G401 (cell line): ENCODE measurements at regions not wholly inside any gene's neighbourhood (a gene's known extent, or its start where the extent isn't known, plus 50 kb on each side); places are given as distances from the start of the nearest gene placed in this dataset.
A peak's percentile ranks its signal among the peaks of the same experiment; 100 is the strongest.
"Not testable (repeated sequence)": the region's sequence is repeated elsewhere in the genome, so short reads cannot be mapped to it uniquely, and the experiment has no call there.

Source experiments
- DNase-seq: peaks from one replicate; pipeline ENCODE4 v3.0.0-alpha.2; 2015; ENCODE audit warnings: low spot score
- in situ Hi-C: cut with HindIII; loops from 2 replicates; pipeline ENCODE4 v1.10.0; 2016; ENCODE audit warnings: low sequenced_read_pairs, mixed read lengths

- in situ Hi-C loops = no loop called here
- DNase-seq = no peak
These were observed 112.2 kb upstream of the RAB18 start for GRCh38 chr10:27391916-27392315.

GRCh38 chr10:27391325-27391724, 112.8 kb upstream of the RAB18 start:
- no peak for DNase-seq
- in situ Hi-C loops = no loop called here

- no peak for DNase-seq
- in situ Hi-C loops = no loop called here
These were observed 113.4 kb upstream of the RAB18 start for GRCh38 chr10:27390681-27391080.

- no peak for DNase-seq
- in situ Hi-C loops = no loop called here
These were observed 115.2 kb upstream of the RAB18 start for GRCh38 chr10:27388761-27389399.

GRCh38 chr10:27383595-27384542, 120.2 kb upstream of the RAB18 start:
- in situ Hi-C loops = no loop called here
- no peak for DNase-seq

GRCh38 chr10:27382176-27382575, 121.9 kb upstream of the RAB18 start:
- in situ Hi-C loops = no loop called here
- no peak for DNase-seq

GRCh38 chr10:27380929-27381358, 123.2 kb upstream of the RAB18 start:
- DNase-seq = no peak
- in situ Hi-C loops = no loop called here

- DNase-seq, in situ Hi-C loops: not testable (repeated sequence)
These were observed 125.1 kb upstream of the RAB18 start for GRCh38 chr10:27379041-27379440.

- in situ Hi-C loops = no loop called here
- DNase-seq = no peak
These were observed 130.4 kb upstream of the RAB18 start for GRCh38 chr10:27373566-27374160.

GRCh38 chr10:27372095-27372494, 131.5 kb upstream of the ACBD5 start:
- in situ Hi-C loops = no loop called here
- no peak for DNase-seq

GRCh38 chr10:27371375-27371774, 130.8 kb upstream of the ACBD5 start:
- in situ Hi-C loops, DNase-seq: not testable (repeated sequence)

- no peak for DNase-seq
These were observed 129.3 kb upstream of the ACBD5 start for GRCh38 chr10:27369880-27370279.

GRCh38 chr10:27368706-27369105, 128.1 kb upstream of the ACBD5 start:
- in situ Hi-C loops = no loop called here
- no peak for DNase-seq

More at GRCh38 chr10:27369880-27370279, 129.3 kb upstream of the ACBD5 start:
- in situ Hi-C loops = no loop called here

- in situ Hi-C loops = no loop called here
- DNase-seq = no peak
These were observed 126.2 kb upstream of the ACBD5 start for GRCh38 chr10:27366769-27367168.

GRCh38 chr10:27364028-27364427, 123.4 kb upstream of the ACBD5 start:
- no peak for DNase-seq
- in situ Hi-C loops = no loop called here

- in situ Hi-C loops = no loop called here
- DNase-seq = peak; percentile 67
These were observed 120.1 kb upstream of the ACBD5 start for GRCh38 chr10:27360581-27361172.

- in situ Hi-C loops = no loop called here
- DNase-seq = no peak
These were observed 119.3 kb upstream of the ACBD5 start for GRCh38 chr10:27359792-27360355.

GRCh38 chr10:27356738-27357137, 116.1 kb upstream of the ACBD5 start:
- peak; percentile 84 for DNase-seq
- in situ Hi-C loops = no loop called here

- in situ Hi-C loops = no loop called here
- DNase-seq = peak; percentile 18
These were observed 115.4 kb upstream of the ACBD5 start for GRCh38 chr10:27355918-27356573.
